ENCODE measurements at regions not wholly inside any gene's neighbourhood (a gene's known extent, or its start where the extent isn't known, plus 50 kb on each side); places are given as distances from the start of the nearest gene placed in this dataset.
"Not testable (repeated sequence)": the region's sequence is repeated elsewhere in the genome, so short reads cannot be mapped to it uniquely, and the experiment has no call there.

GRCh38 chr3:39655718-39656117, 153.7 kb upstream of the MYRIP start:
- not testable (repeated sequence) for DNase-seq

GRCh38 chr3:39657075-39657474, 152.3 kb upstream of the MYRIP start:
- no peak for DNase-seq

GRCh38 chr3:39657775-39658174, 151.6 kb upstream of the MYRIP start:
- DNase-seq, result no peak

- no peak for DNase-seq
These were observed 144.5 kb upstream of the MYRIP start for GRCh38 chr3:39664931-39665330.

- no peak for DNase-seq
These were observed 144.0 kb upstream of the MYRIP start for GRCh38 chr3:39665441-39665840.

GRCh38 chr3:39668420-39668819, 141.0 kb upstream of the MYRIP start:
- DNase-seq, result peak in 2 of 56 donors; percentile 3 to 11

- no peak for DNase-seq
These were observed 138.3 kb upstream of the MYRIP start for GRCh38 chr3:39671116-39671515.

GRCh38 chr3:39671600-39671999, 137.8 kb upstream of the MYRIP start:
- DNase-seq, result no peak

GRCh38 chr3:39705351-39705900, 104.0 kb upstream of the MYRIP start:
- DNase-seq, result no peak

- DNase-seq, result no peak
These were observed 102.0 kb upstream of the MYRIP start for GRCh38 chr3:39707314-39707909.

- DNase-seq, result no peak
These were observed 96.9 kb upstream of the MYRIP start for GRCh38 chr3:39712413-39713048.

GRCh38 chr3:39713341-39713740, 96.1 kb upstream of the MYRIP start:
- not testable (repeated sequence) for DNase-seq

- no peak for DNase-seq
These were observed 92.6 kb upstream of the MYRIP start for GRCh38 chr3:39716849-39717248.

GRCh38 chr3:39718674-39719595, 90.5 kb upstream of the MYRIP start:
- DNase-seq, result no peak

GRCh38 chr3:39721076-39721475, 88.3 kb upstream of the MYRIP start:
- no peak for DNase-seq

GRCh38 chr3:39724233-39724846, 85.1 kb upstream of the MYRIP start:
- DNase-seq, result no peak

GRCh38 chr3:39725321-39725720, 84.1 kb upstream of the MYRIP start:
- no peak for DNase-seq

- DNase-seq, result no peak
These were observed 82.0 kb upstream of the MYRIP start for GRCh38 chr3:39727415-39727814.

GRCh38 chr3:39733804-39734203, 75.6 kb upstream of the MYRIP start:
- no peak for DNase-seq

- not testable (repeated sequence) for DNase-seq
These were observed 69.8 kb upstream of the MYRIP start for GRCh38 chr3:39739658-39740057.

- DNase-seq, result no peak
These were observed 64.7 kb upstream of the MYRIP start for GRCh38 chr3:39744746-39745145.

- DNase-seq, result no peak
These were observed 61.4 kb upstream of the MYRIP start for GRCh38 chr3:39748002-39748401.

Measured in nucleus accumbens (tissue), 56 donors.